HEK293T (cell line): ENCODE measurements at regions not wholly inside any gene's neighbourhood (a gene's known extent, or its start where the extent isn't known, plus 50 kb on each side); places are given as distances from the start of the nearest gene placed in this dataset.

Experiments
- BHLHE40 ChIP-seq: fragments of 450-650 bp; IDR thresholded peaks from 2 replicates; pipeline ENCODE4 v1.6.1; 2016; ENCODE audit warnings: mild to moderate bottlenecking, moderate library complexity, borderline replicate concordance
- FOXA1 ChIP-seq: fragments of 450-650 bp; IDR thresholded peaks from 2 replicates; pipeline ENCODE4 v1.6.1; 2016; ENCODE audit warnings: mild to moderate bottlenecking
- FOXK2 ChIP-seq: fragments of 450-650 bp; IDR thresholded peaks from 2 replicates; pipeline ENCODE4 v1.6.1; 2016; ENCODE audit warnings: mild to moderate bottlenecking
- HDGF ChIP-seq: fragments of 450-650 bp; IDR thresholded peaks from 2 replicates; pipeline ENCODE4 v1.6.1; 2017; ENCODE audit warnings: antibody characterized with exemption, borderline replicate concordance
- L3MBTL2 ChIP-seq: fragments of 450-650 bp; conservative IDR thresholded peaks from 2 replicates; pipeline ENCODE4 v1.6.1; 2016; ENCODE audit warnings: mild to moderate bottlenecking
- NFRKB ChIP-seq: fragments of 450-650 bp; IDR thresholded peaks from 2 replicates; pipeline ENCODE4 v1.6.1; 2016; ENCODE audit warnings: mild to moderate bottlenecking, moderate library complexity
- PKNOX1 ChIP-seq: fragments of 450-650 bp; IDR thresholded peaks from 2 replicates; pipeline ENCODE4 v1.6.1; 2016
- SP1 ChIP-seq: fragments of 450-650 bp; IDR thresholded peaks from 2 replicates; pipeline ENCODE4 v1.6.1; 2017
- SUZ12 ChIP-seq: fragments of 450-650 bp; IDR thresholded peaks from 2 replicates; pipeline ENCODE4 v1.6.1; 2016; ENCODE audit warnings: mild to moderate bottlenecking

- TF ChIP-seq NFRKB: no peak
- no peak for TF ChIP-seq BHLHE40
- TF ChIP-seq SP1: no peak
- TF ChIP-seq PKNOX1: no peak
- no peak for TF ChIP-seq FOXA1
- no peak for TF ChIP-seq L3MBTL2
- no peak for TF ChIP-seq FOXK2
- no peak for TF ChIP-seq SUZ12
- TF ChIP-seq HDGF: no peak
Measured at GRCh38 chr3:187531831-187532230, 138.4 kb downstream of the SST start.
